Epithelial cell of esophagus (primary cell): ENCODE measurements at regions not wholly inside any gene's neighbourhood (a gene's known extent, or its start where the extent isn't known, plus 50 kb on each side); places are given as distances from the start of the nearest gene placed in this dataset.

Experiments
- DNase-seq: peaks from one replicate; pipeline ENCODE4 v3.0.0; 2010; ENCODE audit warnings: low read depth
- H3K4me3 ChIP-seq: 2 replicates; pipeline ENCODE4 v1.5.1; 2011; ENCODE audit warnings: mild to moderate bottlenecking, low read length, control low read depth
- TF ChIP-seq, protein P1 (sequence below): IDR thresholded peaks from 2 replicates; pipeline ENCODE4 v1.5.1; 2011; ENCODE audit warnings: low read depth, mild to moderate bottlenecking, low read length, control low read depth, inconsistent platforms; ENCODE audit not compliant: insufficient read depth; ENCODE audit errors: missing control alignments

DNA sequence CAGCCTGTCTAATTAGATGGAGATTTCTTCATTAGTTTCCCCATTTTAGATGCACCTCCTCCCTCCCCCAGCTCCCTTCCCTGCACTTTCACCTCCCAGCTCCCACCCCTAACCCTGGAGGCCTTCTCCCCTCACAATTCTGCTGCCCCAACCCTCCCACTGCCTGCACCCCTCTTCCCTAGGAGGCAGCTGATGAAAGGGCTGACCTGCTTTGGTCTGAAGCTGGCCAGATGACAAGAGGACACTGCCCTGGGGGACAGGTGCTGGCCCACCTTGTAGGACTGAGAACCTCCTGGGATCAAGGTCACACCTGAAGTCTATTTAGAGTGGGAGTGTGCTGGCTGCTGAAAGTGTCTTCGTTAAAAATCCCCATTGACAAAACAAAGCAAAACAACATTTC lies 259.4 kb downstream of the TLE3 start:
- no peak overlapping the region for H3K4me3 ChIP-seq
- TF ChIP-seq, protein P1, sequence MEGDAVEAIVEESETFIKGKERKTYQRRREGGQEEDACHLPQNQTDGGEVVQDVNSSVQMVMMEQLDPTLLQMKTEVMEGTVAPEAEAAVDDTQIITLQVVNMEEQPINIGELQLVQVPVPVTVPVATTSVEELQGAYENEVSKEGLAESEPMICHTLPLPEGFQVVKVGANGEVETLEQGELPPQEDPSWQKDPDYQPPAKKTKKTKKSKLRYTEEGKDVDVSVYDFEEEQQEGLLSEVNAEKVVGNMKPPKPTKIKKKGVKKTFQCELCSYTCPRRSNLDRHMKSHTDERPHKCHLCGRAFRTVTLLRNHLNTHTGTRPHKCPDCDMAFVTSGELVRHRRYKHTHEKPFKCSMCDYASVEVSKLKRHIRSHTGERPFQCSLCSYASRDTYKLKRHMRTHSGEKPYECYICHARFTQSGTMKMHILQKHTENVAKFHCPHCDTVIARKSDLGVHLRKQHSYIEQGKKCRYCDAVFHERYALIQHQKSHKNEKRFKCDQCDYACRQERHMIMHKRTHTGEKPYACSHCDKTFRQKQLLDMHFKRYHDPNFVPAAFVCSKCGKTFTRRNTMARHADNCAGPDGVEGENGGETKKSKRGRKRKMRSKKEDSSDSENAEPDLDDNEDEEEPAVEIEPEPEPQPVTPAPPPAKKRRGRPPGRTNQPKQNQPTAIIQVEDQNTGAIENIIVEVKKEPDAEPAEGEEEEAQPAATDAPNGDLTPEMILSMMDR, result no peak
- no peak for DNase-seq

DNA sequence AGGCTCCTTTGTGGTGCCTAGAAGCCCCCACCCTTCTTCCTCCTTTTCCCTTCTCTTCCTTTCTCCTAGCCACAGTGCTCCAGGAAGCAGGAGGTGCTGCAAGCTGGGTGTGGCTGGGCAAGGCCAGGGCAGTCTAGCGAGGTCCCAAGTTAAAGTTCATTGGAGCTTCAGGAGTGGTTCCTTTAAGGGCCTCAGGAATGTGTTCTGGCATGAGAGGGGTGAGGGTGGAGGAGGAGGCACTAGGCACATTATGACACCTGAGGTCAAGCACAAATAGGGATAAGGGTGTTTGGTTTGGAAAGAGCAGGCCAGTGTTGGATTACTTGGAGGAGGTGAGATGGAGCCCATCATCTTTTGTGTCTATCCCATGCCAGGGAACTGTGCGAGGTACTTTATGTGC lies 258.7 kb downstream of the TLE3 start:
- no peak overlapping the region for H3K4me3 ChIP-seq
- no peak for DNase-seq
- TF ChIP-seq, protein P1, result no peak

DNA sequence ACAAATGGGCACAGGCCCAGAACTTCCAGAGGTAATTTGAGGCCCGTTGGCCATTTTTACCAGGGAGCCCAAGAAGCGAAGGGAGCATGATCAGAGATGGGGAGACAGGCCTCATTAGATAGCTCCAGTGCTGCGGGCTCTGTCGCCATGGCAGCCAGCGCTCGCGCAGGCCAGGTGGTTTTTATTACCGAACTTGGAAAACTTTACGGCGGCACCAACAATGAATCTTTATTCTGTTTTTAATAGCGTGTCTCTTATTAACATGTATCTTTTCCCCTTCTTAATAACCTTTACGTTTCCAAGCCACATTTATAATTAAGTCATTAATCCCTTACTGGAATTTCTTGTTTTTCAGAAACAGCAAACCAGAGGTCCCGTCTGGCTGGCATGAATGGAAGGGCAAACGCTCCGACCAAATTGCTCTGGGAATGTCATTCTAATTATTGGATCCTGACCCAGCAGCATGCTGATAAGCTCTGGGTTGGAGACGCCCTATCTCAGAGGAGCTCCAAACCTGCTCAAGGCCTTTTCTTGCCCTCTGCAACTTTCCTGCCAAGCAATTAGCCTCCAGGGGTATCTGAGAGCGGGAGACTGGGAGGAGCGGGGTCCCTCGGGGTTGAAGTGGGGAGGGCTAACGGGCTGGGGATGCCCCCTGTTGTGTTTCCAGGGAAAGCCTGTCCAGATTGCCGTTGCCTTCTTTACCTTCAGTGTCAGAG lies 256.4 kb downstream of the TLE3 start:
- H3K4me3 ChIP-seq, result no peak overlapping the region
- TF ChIP-seq, protein P1, result no peak
- no peak for DNase-seq

DNA sequence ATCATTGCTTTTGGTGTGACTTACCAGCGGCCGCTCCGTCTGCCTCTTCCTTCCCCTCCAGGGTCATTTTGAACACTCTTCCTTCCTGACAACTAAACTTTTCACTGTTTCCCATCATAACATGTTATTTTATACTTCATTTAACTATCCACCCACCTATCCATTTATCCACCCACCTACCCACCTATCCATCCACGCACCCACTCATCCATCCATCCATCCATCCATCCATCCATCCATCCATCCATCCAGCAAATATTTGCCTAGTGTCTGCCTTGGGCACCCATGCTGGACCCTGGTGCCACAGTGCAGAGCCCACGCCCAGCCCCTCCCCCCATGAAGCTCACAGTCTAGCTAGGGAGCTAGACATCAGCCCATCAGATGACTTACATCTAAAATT lies 254.9 kb downstream of the TLE3 start:
- TF ChIP-seq, protein P1, result no peak
- no peak overlapping the region for H3K4me3 ChIP-seq
- no peak for DNase-seq

DNA sequence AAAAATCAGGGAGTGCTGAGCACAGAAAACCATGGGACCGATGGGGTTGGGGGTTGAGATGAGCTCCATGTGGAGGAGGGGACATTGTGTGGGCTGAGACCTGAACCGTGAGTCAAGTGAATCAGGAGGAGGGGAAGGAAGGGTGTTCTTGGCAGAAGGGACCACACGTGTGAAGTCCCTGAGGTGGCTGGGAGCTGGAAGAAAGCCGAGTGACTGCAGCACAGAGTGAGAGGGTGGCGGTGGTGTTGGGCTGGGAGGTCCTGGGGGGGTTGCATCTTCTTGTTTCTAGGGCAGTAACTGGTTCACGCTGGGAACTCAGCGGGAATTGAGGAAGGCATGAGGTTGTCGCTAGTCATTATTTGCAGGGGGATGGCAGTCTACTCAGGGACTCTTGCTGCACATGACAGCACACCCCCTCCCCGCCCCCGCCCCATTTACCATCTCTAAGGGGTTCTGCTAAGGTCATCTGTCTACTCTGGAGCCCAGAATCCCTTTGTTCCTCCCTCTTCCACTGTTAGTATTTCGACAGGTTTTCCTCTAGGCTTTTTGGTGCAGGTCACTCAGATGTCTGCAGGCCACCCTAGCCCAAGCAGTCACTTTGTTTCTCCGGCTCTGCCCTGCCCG lies 254.3 kb downstream of the TLE3 start:
- DNase-seq, result no peak
- TF ChIP-seq, protein P1, result no peak
- no peak overlapping the region for H3K4me3 ChIP-seq

DNA sequence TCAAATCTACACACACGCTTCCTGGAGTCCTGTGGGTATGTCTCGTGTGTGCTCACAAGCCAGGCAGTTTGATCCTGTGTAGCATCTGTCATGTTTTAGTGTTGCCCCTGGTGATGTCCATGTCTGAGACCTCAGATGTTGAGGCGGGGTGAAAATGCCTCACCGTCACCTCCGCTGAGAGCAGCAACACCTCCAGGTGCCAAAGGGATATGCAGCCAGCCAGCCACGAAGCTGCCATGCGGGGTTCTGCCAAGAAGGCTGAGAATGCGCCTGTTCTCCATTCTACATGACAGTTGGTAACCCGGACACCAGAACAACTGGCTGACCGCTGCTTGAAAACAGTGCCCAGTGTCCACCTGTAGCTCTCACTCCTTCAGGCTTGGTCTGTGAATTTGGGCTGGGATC lies 253.8 kb downstream of the TLE3 start:
- TF ChIP-seq, protein P1, result no peak
- no peak overlapping the region for H3K4me3 ChIP-seq
- no peak for DNase-seq

DNA sequence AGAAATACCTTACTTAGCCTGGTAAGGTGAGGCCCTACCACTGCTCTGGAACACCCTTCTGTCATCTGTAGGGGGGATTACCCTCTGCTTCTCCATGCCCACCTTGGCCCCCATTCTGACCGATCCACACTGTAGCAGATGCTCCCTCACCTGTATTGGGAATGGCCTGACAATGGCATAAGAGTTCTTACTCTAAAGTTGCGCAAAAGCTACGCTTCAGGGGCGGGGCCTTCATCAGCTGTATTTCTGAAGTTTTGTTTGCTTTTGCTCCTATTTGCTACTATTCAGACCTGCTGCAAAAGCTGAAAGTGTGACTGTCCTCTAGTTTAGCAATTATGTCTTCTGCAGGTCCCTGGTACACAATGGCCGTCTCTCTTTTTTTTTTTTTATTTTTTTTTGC lies 252.6 kb downstream of the TLE3 start:
- no peak for DNase-seq
- no peak overlapping the region for H3K4me3 ChIP-seq
- TF ChIP-seq, protein P1, result no peak
